SU-DHL-6 (cell line): ENCODE measurements at regions not wholly inside any gene's neighbourhood (a gene's known extent, or its start where the extent isn't known, plus 50 kb on each side); places are given as distances from the start of the nearest gene placed in this dataset.

Experiments used
- EZH2phosphoT487 ChIP-seq: fragments of 200-600 bp; sonication (generic), shearing (Covaris generic); conservative IDR thresholded peaks from 2 replicates; pipeline ENCODE4 v1.6.1; 2018; ENCODE audit warnings: mild to moderate bottlenecking, antibody characterized with exemption, low read length, moderate library complexity, mixed read lengths
- TF ChIP-seq, protein P1 (sequence below): fragments of 200-600 bp; sonication (generic); IDR thresholded peaks from one replicate; pipeline ENCODE4 v1.5.1; 2017; ENCODE audit warnings: antibody characterized with exemption, mild to moderate bottlenecking, low read length, moderate library complexity; ENCODE audit not compliant: insufficient read depth, poor library complexity, severe bottlenecking

DNA sequence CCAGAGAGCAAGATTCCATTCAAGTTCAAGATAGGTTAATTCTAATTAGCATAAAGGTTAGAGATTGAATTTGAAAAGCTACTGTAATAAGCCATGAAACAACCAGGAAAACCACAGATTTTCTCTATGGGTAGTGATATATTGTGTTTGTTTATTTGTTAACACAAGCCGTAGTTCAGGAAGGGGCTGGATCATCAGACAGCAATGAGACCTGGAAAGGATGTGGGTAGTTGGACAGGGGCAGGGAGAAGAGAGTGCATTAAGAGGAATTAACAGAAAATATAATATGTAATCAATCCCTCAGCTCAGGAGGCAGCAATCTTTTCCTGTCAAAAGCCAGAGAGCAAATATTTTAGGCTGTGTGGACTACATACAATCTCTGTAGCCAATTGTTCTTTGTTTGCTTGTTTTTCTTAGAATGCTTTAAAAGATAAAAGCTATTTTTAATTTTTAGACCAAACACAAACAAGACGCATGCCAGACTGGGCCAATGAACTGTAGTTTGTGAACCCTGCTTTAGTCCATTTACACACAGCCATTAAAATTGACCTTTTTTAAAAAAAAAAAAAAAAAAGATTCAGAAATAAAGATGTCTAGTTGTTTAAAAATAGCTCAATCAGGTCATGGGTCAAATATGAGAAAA is 398.7 kb upstream of the MARCKS start:
- TF ChIP-seq EZH2phosphoT487: no peak
- TF ChIP-seq, protein P1, sequence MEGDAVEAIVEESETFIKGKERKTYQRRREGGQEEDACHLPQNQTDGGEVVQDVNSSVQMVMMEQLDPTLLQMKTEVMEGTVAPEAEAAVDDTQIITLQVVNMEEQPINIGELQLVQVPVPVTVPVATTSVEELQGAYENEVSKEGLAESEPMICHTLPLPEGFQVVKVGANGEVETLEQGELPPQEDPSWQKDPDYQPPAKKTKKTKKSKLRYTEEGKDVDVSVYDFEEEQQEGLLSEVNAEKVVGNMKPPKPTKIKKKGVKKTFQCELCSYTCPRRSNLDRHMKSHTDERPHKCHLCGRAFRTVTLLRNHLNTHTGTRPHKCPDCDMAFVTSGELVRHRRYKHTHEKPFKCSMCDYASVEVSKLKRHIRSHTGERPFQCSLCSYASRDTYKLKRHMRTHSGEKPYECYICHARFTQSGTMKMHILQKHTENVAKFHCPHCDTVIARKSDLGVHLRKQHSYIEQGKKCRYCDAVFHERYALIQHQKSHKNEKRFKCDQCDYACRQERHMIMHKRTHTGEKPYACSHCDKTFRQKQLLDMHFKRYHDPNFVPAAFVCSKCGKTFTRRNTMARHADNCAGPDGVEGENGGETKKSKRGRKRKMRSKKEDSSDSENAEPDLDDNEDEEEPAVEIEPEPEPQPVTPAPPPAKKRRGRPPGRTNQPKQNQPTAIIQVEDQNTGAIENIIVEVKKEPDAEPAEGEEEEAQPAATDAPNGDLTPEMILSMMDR: no peak
